H9 (cell line): ENCODE measurements at regions not wholly inside any gene's neighbourhood (a gene's known extent, or its start where the extent isn't known, plus 50 kb on each side); places are given as distances from the start of the nearest gene placed in this dataset.

Experiments
- DNase-seq: peaks from one replicate; pipeline ENCODE4 v3.0.0-alpha.2; 2017
- H2AFZ ChIP-seq: one replicate; pipeline ENCODE4 v1.6.1; 2013; ENCODE audit warnings: mild to moderate bottlenecking, low read length, control low read depth, moderate library complexity
- H2AK5ac ChIP-seq: 2 replicates; pipeline ENCODE4 v1.6.1; 2013; ENCODE audit warnings: low read length, control low read depth, mixed read lengths; ENCODE audit not compliant: insufficient read length
- H2BK120ac ChIP-seq: one replicate; pipeline ENCODE4 v1.6.1; 2013; ENCODE audit warnings: low read depth, mild to moderate bottlenecking, low read length, control low read depth, inconsistent platforms; ENCODE audit not compliant: poor library complexity, severe bottlenecking
- H2BK12ac ChIP-seq: 2 replicates; pipeline ENCODE4 v1.6.1; 2013; ENCODE audit warnings: low read length, control low read depth, mixed read lengths, low read depth; ENCODE audit not compliant: insufficient read length
- H2BK15ac ChIP-seq: 2 replicates; pipeline ENCODE4 v1.6.1; 2013; ENCODE audit warnings: low read depth, low read length, control low read depth
- H2BK20ac ChIP-seq: one replicate; pipeline ENCODE4 v1.6.1; 2013; ENCODE audit warnings: low read depth, mild to moderate bottlenecking, low read length, control low read depth, inconsistent platforms; ENCODE audit not compliant: poor library complexity, severe bottlenecking
- H2BK5ac ChIP-seq: 2 replicates; pipeline ENCODE4 v1.6.1; 2013; ENCODE audit warnings: low read length, control low read depth, mixed read lengths; ENCODE audit not compliant: insufficient read length
- H3K14ac ChIP-seq: 2 replicates; pipeline ENCODE4 v1.6.1; 2013; ENCODE audit warnings: low read length, control low read depth; ENCODE audit not compliant: insufficient read depth
- H3K18ac ChIP-seq: 2 replicates; pipeline ENCODE4 v1.6.1; 2013; ENCODE audit warnings: low read depth, mild to moderate bottlenecking, mixed read lengths, low read length, control low read depth; ENCODE audit not compliant: insufficient read length
- H3K23ac ChIP-seq: 2 replicates; pipeline ENCODE4 v1.6.1; 2013; ENCODE audit warnings: low read length, control low read depth, mixed read lengths, low read depth; ENCODE audit not compliant: insufficient read length
- H3K23me2 ChIP-seq: 2 replicates; pipeline ENCODE4 v1.6.1; 2013; ENCODE audit warnings: low read depth, mild to moderate bottlenecking, mixed read lengths, low read length, control low read depth; ENCODE audit not compliant: insufficient read length, poor library complexity, severe bottlenecking
- H3K27ac ChIP-seq: 2 replicates; pipeline ENCODE4 v1.5.1; 2013; ENCODE audit warnings: low read length, control low read depth, mixed read lengths, low read depth; ENCODE audit not compliant: insufficient read length
- H3K27me3 ChIP-seq: 2 replicates; pipeline ENCODE4 v1.6.1; 2013; ENCODE audit warnings: low read length, control low read depth, inconsistent platforms; ENCODE audit not compliant: insufficient read depth
- H3K4ac ChIP-seq: 2 replicates; pipeline ENCODE4 v1.6.1; 2013; ENCODE audit warnings: low read depth, mild to moderate bottlenecking, control low read depth, inconsistent platforms, low read length, moderate library complexity
- H3K4me1 ChIP-seq: 2 replicates; pipeline ENCODE4 v1.6.1; 2013; ENCODE audit warnings: low read length, control low read depth, inconsistent platforms; ENCODE audit not compliant: insufficient read depth
- H3K4me2 ChIP-seq: 2 replicates; pipeline ENCODE4 v1.6.1; 2013; ENCODE audit warnings: low read length, control low read depth, mixed read lengths; ENCODE audit not compliant: insufficient read length, insufficient read depth
- H3K56ac ChIP-seq: 2 replicates; pipeline ENCODE4 v1.6.1; 2013; ENCODE audit warnings: low read depth, mild to moderate bottlenecking, mixed read lengths, low read length, control low read depth; ENCODE audit not compliant: insufficient read length
- H3K79me1 ChIP-seq: 2 replicates; pipeline ENCODE4 v1.6.1; 2013; ENCODE audit warnings: low read depth, mild to moderate bottlenecking, moderate library complexity, low read length, control low read depth, inconsistent platforms; ENCODE audit not compliant: insufficient read depth, poor library complexity, severe bottlenecking
- H3K79me2 ChIP-seq: 2 replicates; pipeline ENCODE4 v1.6.1; 2013; ENCODE audit warnings: low read length, control low read depth, inconsistent platforms; ENCODE audit not compliant: insufficient read depth
- H3K9ac ChIP-seq: 2 replicates; pipeline ENCODE4 v1.6.1; 2013; ENCODE audit warnings: low read length, control low read depth, mixed read lengths; ENCODE audit not compliant: insufficient read length; ENCODE audit errors: extremely low read depth
- H3K9me3 ChIP-seq: one replicate; pipeline ENCODE4 v1.6.1; 2013; ENCODE audit warnings: low read depth, low read length, inconsistent platforms; ENCODE audit not compliant: control insufficient read depth
- H3T11ph ChIP-seq: one replicate; pipeline ENCODE4 v1.6.1; 2013; ENCODE audit warnings: mild to moderate bottlenecking, low read length, control low read depth, inconsistent platforms
- H4K20me1 ChIP-seq: one replicate; pipeline ENCODE4 v1.6.1; 2013; ENCODE audit not compliant: control insufficient read depth, insufficient read length, insufficient read depth
- H4K5ac ChIP-seq: 2 replicates; pipeline ENCODE4 v1.6.1; 2013; ENCODE audit warnings: low read depth, mild to moderate bottlenecking, mixed read lengths, low read length, control low read depth; ENCODE audit not compliant: insufficient read length
- H4K8ac ChIP-seq: replicated peaks from 2 replicates; pipeline ENCODE4 v1.6.1; 2013; ENCODE audit warnings: low read length, control low read depth, mixed read lengths, low read depth; ENCODE audit not compliant: insufficient read length
- H4K91ac ChIP-seq: 2 replicates; pipeline ENCODE4 v1.6.1; 2013; ENCODE audit warnings: low read depth, mild to moderate bottlenecking, moderate library complexity, mixed read lengths, low read length, control low read depth; ENCODE audit not compliant: insufficient read length
- H3K27ac Mint-ChIP-seq, 3 experiments: 2 replicates in 2 of 3; 3 replicates in 1 of 3; pipeline ENCODE4 v1.8.0; 2020 to 2021; ENCODE audit warnings: mixed read lengths in 3 of 3, mild to moderate bottlenecking in 1 of 3, moderate library complexity in 1 of 3
- H3K27me3 Mint-ChIP-seq: 2 replicates; pipeline ENCODE4 v1.8.0; 2021; ENCODE audit warnings: low read depth, mild to moderate bottlenecking, moderate library complexity, mixed read lengths
- H3K36me3 Mint-ChIP-seq, 3 experiments: 2 replicates in 2 of 3; 3 replicates in 1 of 3; pipeline ENCODE4 v1.8.0; 2020 to 2021; ENCODE audit warnings: low read depth in 3 of 3, mixed read lengths in 3 of 3; ENCODE audit not compliant: insufficient read depth in 1 of 3
- H3K4me1 Mint-ChIP-seq, 2 experiments: 2 replicates each; pipeline ENCODE4 v1.8.0; 2020; ENCODE audit warnings: mixed read lengths in 2 of 2
- H3K4me3 Mint-ChIP-seq, 2 experiments: 2 replicates in 1 of 2; 3 replicates in 1 of 2; pipeline ENCODE4 v1.8.0; 2020 to 2021; ENCODE audit warnings: mild to moderate bottlenecking in 2 of 2, mixed read lengths in 2 of 2, moderate library complexity in 1 of 2
- H3K9me3 Mint-ChIP-seq, 2 experiments: 2 replicates in 1 of 2; 3 replicates in 1 of 2; pipeline ENCODE4 v1.8.0; 2020; ENCODE audit warnings: mild to moderate bottlenecking in 2 of 2, mixed read lengths in 2 of 2, moderate library complexity in 1 of 2
- CTCF ChIP-seq: fragments of 200-600 bp; sonication (generic); conservative IDR thresholded peaks from 3 replicates; pipeline ENCODE4 v1.8.0; 2021; ENCODE audit warnings: antibody characterized with exemption, mild to moderate bottlenecking
- WGBS: extraction: QIAGEN DNeasy Blood & Tissue Kit; methylation state at CpG from one replicate; pipeline ENCODE4 v1.1.7; 2013; ENCODE audit warnings: missing lambda C conversion rate, low lambda C conversion rate, mixed read lengths; ENCODE audit not compliant: insufficient read length; ENCODE audit errors: extremely low coverage; 5-methylcytosine and 5-hydroxymethylcytosine counted together

- Histone ChIP-seq H2BK20ac (no peak overlapping the region), H3K4me1 (peaks cover 2% of the 10 kb centered on the region; the same call in 1 of the 2 replicates), H3K27ac (no peak overlapping the region), H3K27me3 (no peaks in the 10 kb centered on the region), H3K9ac (no peak overlapping the region), H2BK12ac (no peak overlapping the region), H4K5ac (no peak overlapping the region), H4K91ac (no peak overlapping the region), H3K23ac (no peak overlapping the region), H3K4ac (no peak overlapping the region), H2AK5ac (no peak overlapping the region), H2AFZ (no peak overlapping the region), H3K14ac (no peak overlapping the region), H4K8ac (no peak overlapping the region), H3K18ac (no peak overlapping the region), H4K20me1 (no peaks in the 10 kb centered on the region), H3K79me1 (no peaks in the 10 kb centered on the region), H3K79me2 (no peaks in the 10 kb centered on the region), H3K9me3 (no peaks in the 10 kb centered on the region), H2BK120ac (no peak overlapping the region), H3K4me2 (no peak overlapping the region), H3T11ph (no peak overlapping the region), H3K23me2 (no peaks in the 10 kb centered on the region), H2BK5ac (no peak overlapping the region), H2BK15ac (no peak overlapping the region), H3K56ac (no peak overlapping the region)
- Mint-ChIP-seq H3K4me3 (no peak overlapping the region), H3K27ac (no peak overlapping the region), H3K4me1 (peaks cover 21 to 35% of the 10 kb centered on the region in 2 experiments), H3K9me3 (peaks cover 1 to 2% of the 10 kb centered on the region in 2 experiments; a peak in 3 of 5 replicates), H3K27me3 (no peaks in the 10 kb centered on the region), H3K36me3 (0 out of 7 replicates have a peak, but pooled peaks cover 0 to 2% (median under 1%) of the 10 kb centered on the region in 3 experiments)
- DNase-seq, result no peak
- no CpG with 5 or more reads among the region's 2 CpGs for WGBS
- TF ChIP-seq CTCF, result no peak
Observed at GRCh38 chr13:91136806-91137205, 210.7 kb upstream of the MIR17HG start.
